ENCODE measurements at regions not wholly inside any gene's neighbourhood (a gene's known extent, or its start where the extent isn't known, plus 50 kb on each side); places are given as distances from the start of the nearest gene placed in this dataset.
"Not testable (repeated sequence)": the region's sequence is repeated elsewhere in the genome, so short reads cannot be mapped to it uniquely, and the experiment has no call there.

DNA sequence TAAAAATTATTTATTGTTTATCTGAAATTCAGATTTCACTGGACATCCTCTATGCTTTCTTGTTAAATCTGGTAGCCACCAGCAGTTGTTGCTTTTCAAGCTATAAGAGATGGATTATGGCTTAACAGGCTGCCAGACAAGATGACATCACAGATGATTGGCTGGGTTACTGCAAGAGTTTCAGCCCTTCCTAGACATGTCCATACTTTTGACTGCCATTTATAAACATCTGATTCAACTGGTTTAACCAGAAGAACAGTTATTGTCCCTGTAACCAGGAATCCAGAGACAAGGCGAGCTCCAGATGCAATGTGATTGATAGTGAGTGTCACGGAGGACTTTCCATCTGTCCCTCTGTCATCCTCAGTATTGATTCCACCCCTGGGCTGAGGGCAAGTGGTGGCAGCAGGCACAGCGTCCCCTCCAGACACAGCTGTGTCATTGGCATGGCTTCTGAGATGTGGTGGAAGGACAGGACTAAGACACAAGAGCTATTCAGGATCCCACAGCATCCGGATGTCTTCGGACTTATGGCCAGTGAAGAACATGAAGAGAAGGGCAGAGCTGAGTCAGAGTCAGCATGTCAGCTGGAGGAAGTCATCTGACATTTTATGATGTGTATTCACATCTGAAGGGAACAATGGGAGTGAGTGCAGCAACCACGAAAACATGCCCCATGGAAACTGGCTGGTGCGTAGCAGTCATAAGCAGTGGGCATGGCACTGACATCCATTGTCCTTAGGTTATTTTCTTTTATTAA is 284.5 kb upstream of the CDYL start:
- DNase-seq (ENCODE audit: low read depth) = no peak

GRCh38 chr6:4489538-4489937 is 286.7 kb upstream of the CDYL start:
- DNase-seq (ENCODE audit: low read depth) = no peak

DNA sequence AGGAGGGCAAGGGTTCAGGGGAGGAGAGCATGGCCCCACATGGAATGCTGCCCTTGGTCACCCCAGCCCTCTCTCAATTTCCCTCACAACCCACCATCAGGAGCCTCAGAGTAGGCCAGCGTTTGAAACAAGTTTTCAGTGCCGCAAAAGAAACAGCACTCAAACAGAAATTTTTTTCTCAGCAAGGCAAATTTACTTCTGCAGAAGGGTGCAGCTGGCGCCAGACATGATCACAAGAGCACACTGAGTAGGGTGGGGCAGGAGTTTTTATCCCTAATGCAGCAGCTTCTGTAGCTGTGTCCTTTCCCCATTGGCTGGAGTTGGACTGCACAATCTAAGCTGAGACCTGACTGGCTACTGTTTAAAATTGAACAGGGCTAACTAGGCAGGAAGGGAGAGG is 287.8 kb upstream of the CDYL start:
- no peak for DNase-seq (ENCODE audit: low read depth)

- no peak for DNase-seq (ENCODE audit: low read depth)
These were observed 288.7 kb upstream of the CDYL start for GRCh38 chr6:4487538-4487937.

- DNase-seq (ENCODE audit: low read depth) = no peak
These were observed 289.5 kb upstream of the CDYL start for GRCh38 chr6:4486568-4487315.

- no peak for DNase-seq (ENCODE audit: low read depth)
These were observed 290.5 kb upstream of the CDYL start for GRCh38 chr6:4485735-4486134.

DNA sequence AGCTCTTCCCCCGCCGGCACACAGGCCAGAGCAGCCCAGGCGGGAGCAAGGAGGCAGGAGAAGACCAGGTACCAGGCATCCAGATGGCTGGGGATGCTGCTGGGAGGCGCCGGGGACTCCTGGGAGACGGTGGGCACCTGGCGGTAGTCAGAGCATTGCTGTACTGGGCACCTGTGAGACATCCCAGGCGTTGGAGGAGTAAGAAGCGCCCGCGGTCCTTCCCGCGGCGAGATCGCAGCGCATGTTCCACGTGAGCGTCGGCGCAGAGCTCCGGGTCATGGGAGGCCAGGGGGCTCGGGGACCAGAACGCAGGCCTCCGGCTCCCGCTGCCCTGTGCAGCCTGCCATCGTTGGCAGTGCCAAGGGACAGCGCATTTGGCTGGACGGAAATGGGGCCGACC is 293.7 kb upstream of the CDYL start:
- no peak for DNase-seq (ENCODE audit: low read depth)

- DNase-seq (ENCODE audit: low read depth) = no peak
These were observed 295.1 kb upstream of the CDYL start for GRCh38 chr6:4480788-4481735.

- DNase-seq (ENCODE audit: low read depth) = no peak
These were observed 298.1 kb upstream of the CDYL start for GRCh38 chr6:4478098-4478497.

DNA sequence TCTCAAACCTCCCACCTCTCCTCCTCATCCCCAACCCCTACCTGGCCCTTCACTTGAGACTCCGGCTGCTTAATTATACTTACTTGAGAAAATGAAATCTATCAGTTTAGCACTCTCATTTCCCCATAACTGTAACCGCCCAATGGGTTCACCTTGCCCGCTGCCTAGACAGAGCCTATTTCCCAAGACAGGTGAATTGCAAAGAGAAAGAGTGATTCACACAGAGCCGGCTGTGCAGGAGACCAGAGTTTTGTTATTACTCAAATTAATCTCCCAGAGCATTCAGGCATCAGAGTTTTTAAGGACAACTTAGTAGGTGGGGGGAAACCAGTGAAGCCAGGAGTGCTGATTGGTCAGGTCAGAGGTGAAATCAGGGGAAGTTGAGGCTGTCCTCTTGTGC is 301.4 kb upstream of the CDYL start:
- DNase-seq (ENCODE audit: low read depth) = no peak

DNA sequence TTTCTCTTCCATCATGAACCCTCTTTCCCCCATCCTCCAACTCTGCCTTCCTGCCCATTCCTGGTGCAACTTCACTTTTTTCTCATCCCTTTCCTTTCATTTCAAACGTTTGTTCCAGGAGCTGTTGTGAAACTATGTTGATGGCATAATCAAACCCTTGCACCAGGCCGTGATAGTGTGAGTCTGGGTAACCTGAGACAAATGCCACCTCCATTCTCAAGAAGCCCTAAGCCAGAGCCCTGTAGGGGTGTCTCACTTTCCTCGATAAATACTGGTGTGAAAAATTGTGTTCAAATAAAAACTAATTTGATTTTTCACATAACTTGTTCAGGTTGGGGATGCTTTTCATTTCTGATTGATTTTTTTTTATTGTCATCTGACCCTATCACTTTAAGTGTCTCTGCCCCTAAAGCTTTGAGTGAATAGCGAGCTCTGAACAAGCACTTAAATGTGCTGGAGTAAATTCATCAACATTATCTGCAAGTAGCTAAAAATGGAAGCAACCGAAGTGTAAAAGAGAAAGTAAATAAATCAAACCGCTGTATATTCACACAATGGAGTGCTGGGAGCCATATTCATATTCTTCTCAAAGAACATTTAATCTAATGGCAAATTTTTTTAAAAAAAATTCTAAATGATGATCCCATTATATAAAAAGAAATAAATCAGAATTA is 303.1 kb upstream of the CDYL start:
- DNase-seq (ENCODE audit: low read depth) = no peak

GRCh38 chr6:4472222-4472621 is 304.0 kb upstream of the CDYL start:
- no peak for DNase-seq (ENCODE audit: low read depth)

GRCh38 chr6:4471515-4471914 is 304.7 kb upstream of the CDYL start:
- DNase-seq (ENCODE audit: low read depth) = not testable (repeated sequence)

- DNase-seq (ENCODE audit: low read depth) = no peak
These were observed 305.4 kb upstream of the CDYL start for GRCh38 chr6:4470698-4471210.

DNA sequence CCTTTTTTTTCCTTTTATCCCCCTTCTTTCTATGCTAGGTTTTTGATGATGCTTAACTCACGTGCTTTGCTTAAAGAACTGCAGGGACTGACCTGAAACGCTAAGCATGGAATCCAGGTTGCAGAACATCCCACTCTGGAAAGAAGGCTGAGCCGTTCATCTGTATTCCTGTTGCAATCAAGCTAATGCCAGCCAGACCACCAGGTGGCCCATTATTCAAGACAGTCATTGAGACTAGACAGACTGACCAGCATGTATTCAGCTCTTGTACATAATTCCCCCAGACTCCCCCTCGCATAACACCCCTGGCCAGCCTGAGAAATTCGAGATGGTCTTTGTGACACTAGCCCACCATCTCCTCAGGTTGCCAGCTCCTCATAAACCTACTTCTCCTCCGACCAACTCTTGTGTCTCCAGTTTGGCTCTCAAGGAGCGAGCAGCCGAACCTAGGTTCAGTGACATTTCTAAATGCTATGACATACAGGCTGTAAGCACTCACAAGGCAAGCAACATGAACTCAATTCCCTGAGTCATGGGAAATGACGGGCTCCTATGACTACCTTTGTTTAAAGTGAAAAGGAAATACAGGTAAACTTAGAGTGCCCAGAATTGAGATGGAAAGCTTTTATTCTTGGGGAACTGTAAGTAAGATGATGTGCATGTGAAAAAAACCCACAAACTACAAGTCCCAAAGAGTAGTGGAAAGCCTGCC is 309.3 kb upstream of the CDYL start:
- no peak for DNase-seq (ENCODE audit: low read depth)

DNA sequence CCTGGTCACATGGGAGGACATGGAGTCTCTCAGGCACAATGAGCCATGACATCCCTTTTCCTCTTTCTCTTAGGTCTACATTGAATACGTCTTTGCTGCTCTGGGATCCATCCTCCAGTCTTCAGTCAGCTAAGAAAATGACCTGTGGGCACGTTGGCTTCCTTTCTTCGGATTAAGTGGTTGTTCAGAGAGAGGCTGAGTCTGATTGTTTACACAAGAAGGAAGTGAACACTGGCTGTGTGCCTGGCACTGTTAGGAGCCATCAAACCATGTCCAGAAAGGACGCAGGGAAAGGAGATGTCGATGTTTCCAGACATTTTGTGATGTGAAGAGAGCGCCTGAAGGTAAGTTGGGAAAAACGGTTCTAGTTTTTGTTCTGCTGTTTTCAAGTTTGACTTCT is 309.9 kb upstream of the CDYL start:
- DNase-seq (ENCODE audit: low read depth) = no peak

DNA sequence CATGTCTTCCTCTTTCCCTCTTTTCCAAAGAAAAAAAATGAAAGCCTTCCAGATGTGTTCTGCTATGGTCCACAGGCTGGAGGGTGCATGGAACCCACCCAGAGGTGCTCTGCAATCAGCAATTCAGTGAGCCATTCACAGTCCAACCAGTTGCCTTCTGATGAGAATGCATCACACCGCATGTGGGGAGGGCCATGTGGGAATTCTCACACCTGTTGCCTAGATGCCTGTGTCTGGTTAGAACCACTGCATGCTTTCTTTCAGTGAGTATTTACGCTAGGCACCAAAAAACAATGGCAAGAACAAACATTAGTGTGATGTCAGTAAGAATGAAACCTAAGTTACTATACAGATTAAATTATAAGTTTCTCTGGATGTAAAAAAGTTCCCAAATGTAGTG is 311.6 kb upstream of the CDYL start:
- DNase-seq (ENCODE audit: low read depth) = no peak

GRCh38 chr6:4463236-4463635 is 313.0 kb upstream of the CDYL start:
- DNase-seq (ENCODE audit: low read depth) = no peak

- DNase-seq (ENCODE audit: low read depth) = peak; percentile 74
These were observed 315.4 kb upstream of the CDYL start for GRCh38 chr6:4460586-4461475.

- DNase-seq (ENCODE audit: low read depth) = no peak
These were observed 316.2 kb upstream of the CDYL start for GRCh38 chr6:4459996-4460395.

Measured in fibroblast of the conjunctiva (primary cell).